Panc1 (cell line): ENCODE measurements at regions not wholly inside any gene's neighbourhood (a gene's known extent, or its start where the extent isn't known, plus 50 kb on each side); places are given as distances from the start of the nearest gene placed in this dataset.
A peak's percentile ranks its signal among the peaks of the same experiment; 100 is the strongest.

Source experiments
- ATAC-seq: fragments of 200-7000 bp; cut with Tn5 transposase; 2 replicates; pipeline ENCODE4 v1.9.1; 2020; ENCODE audit warnings: mild to moderate bottlenecking, moderate library complexity
- BruUV-seq: library from RNA; stranded (reverse); fragments of 400-500 nt; replicated peaks from 2 replicates; lab custom pipeline; 2021; lab: Mats Ljungman, UMichigan
- CTCF ChIA-PET: fragments of 300-600 bp; sonication (Branson Sonifier 250); formaldehyde crosslinking; loops from one replicate; lab custom pipeline; 2022; ENCODE audit warnings: antibody characterized with exemption; lab: Charles Lee
- POLR2A ChIA-PET: fragments of 300-600 bp; sonication (Branson Sonifier 250); formaldehyde crosslinking; loops from one replicate; lab custom pipeline; 2022; ENCODE audit warnings: antibody characterized with exemption; lab: Charles Lee
- DNase-seq: peaks from one replicate; pipeline ENCODE4 v3.0.0-alpha.2; 2010; ENCODE audit warnings: low read depth, low spot score
- H3K27ac ChIP-seq: 2 replicates; pipeline ENCODE4 v1.5.1; 2011; ENCODE audit warnings: mild to moderate bottlenecking, low read length, inconsistent platforms
- H3K27me3 ChIP-seq: fragments of 200-500 bp; sonication (Bioruptor generic); 2 replicates; pipeline ENCODE4 v1.6.0; 2014; ENCODE audit warnings: low read length, inconsistent platforms; ENCODE audit not compliant: control insufficient read depth, insufficient read depth
- H3K36me3 ChIP-seq: fragments of 200-500 bp; sonication (Bioruptor generic); 2 replicates; pipeline ENCODE4 v1.5.1; 2014; ENCODE audit warnings: inconsistent platforms, mild to moderate bottlenecking, low read length, moderate library complexity; ENCODE audit not compliant: control insufficient read depth, insufficient read depth
- H3K4me1 ChIP-seq: 2 replicates; pipeline ENCODE4 v1.5.1; 2011; ENCODE audit warnings: inconsistent platforms, mild to moderate bottlenecking, low read length, moderate library complexity; ENCODE audit not compliant: control insufficient read depth, insufficient read depth
- H3K4me3 ChIP-seq, 2 experiments: 2 replicates each; pipeline ENCODE4 v1.5.1; 2011 to 2012; ENCODE audit warnings: low read depth in 2 of 2, low read length in 2 of 2, mild to moderate bottlenecking in 2 of 2, inconsistent platforms in 1 of 2, moderate library complexity in 1 of 2
- H3K9me3 ChIP-seq: fragments of 200-500 bp; sonication (Bioruptor generic); 2 replicates; pipeline ENCODE4 v1.5.1; 2014; ENCODE audit warnings: low read depth, mild to moderate bottlenecking, inconsistent platforms, low read length, moderate library complexity; ENCODE audit not compliant: control insufficient read depth, insufficient read depth
- POLR2AphosphoS5 ChIP-seq: IDR thresholded peaks from 2 replicates; pipeline ENCODE4 v1.6.1; 2012; ENCODE audit warnings: mild to moderate bottlenecking, low read depth, low read length, moderate library complexity
- SIN3A ChIP-seq: IDR thresholded peaks from 2 replicates; pipeline ENCODE4 v1.6.1; 2012; ENCODE audit warnings: low read depth, mild to moderate bottlenecking, low read length, moderate library complexity, borderline replicate concordance; ENCODE audit not compliant: insufficient read depth
- TCF7L2 ChIP-seq: IDR thresholded peaks from 2 replicates; pipeline ENCODE4 v1.6.1; 2011; ENCODE audit warnings: mild to moderate bottlenecking, low read depth, low read length, inconsistent platforms
- in situ Hi-C: cut with HindIII; loops from 2 replicates; pipeline ENCODE4 v1.10.0; 2016; ENCODE audit warnings: low sequenced_read_pairs, low pct_unique_long_range_greater_than_20kb
- intact Hi-C: fragments of 100-400 bp; cut with micrococcal nuclease; formaldehyde crosslinking; loops from one replicate; pipeline ENCODE4 v1.10.0; 2022; ENCODE audit not compliant: unreplicated experiment
- TF ChIP-seq, protein P1 (sequence below), 2 experiments: IDR thresholded peaks; 2 replicates each; pipeline ENCODE4 v1.6.1; 2011 to 2012; ENCODE audit warnings: low read depth in 2 of 2, control low read depth in 1 of 2, low read length in 1 of 2, mild to moderate bottlenecking in 1 of 2, moderate library complexity in 1 of 2; ENCODE audit not compliant: insufficient read depth in 1 of 2
- TF ChIP-seq, protein P2 (sequence below): fragments of 450-650 bp; IDR thresholded peaks from 2 replicates; pipeline ENCODE4 v1.5.1; 2017; ENCODE audit warnings: mild to moderate bottlenecking

GRCh38 chr5:173512637-173513435 is 103.6 kb downstream of the BOD1 start:
- H3K27ac ChIP-seq = no peak overlapping the region
- no peak overlapping the region for H3K4me3 ChIP-seq
- ChIA-PET CTCF (no interaction called here), POLR2A (no interaction called here)
- no peaks in the 10 kb centered on the region for H3K9me3 ChIP-seq
- in situ Hi-C loops = no loop called here
- intact Hi-C loops = no loop called here
- TF ChIP-seq POLR2AphosphoS5 (no peak), TCF7L2 (0 out of 2 replicates have a peak, but pooled peaks have one; percentile 38)
- no peaks in the 10 kb centered on the region for H3K4me1 ChIP-seq
- H3K27me3 ChIP-seq = no peaks in the 10 kb centered on the region
- ATAC-seq (no peak; the same call in 1 of the 2 replicates), DNase-seq (no peak)
- no peaks in the 10 kb centered on the region for H3K36me3 ChIP-seq
- no TSS peak for BruUV-seq

GRCh38 chr5:173509060-173509459 is 107.4 kb downstream of the BOD1 start:
- ATAC-seq (no peak), DNase-seq (no peak)
- Histone ChIP-seq H3K27ac (no peak overlapping the region), H3K4me3 (no peak overlapping the region), H3K36me3 (no peaks in the 10 kb centered on the region), H3K9me3 (peaks cover 7% of the 10 kb centered on the region; the same call in 1 of the 2 replicates), H3K27me3 (no peaks in the 10 kb centered on the region), H3K4me1 (no peaks in the 10 kb centered on the region)
- intact Hi-C loops = no loop called here
- in situ Hi-C loops = no loop called here
- no TSS peak for BruUV-seq
- TF ChIP-seq TCF7L2 = no peak
- TF ChIP-seq, protein P1, sequence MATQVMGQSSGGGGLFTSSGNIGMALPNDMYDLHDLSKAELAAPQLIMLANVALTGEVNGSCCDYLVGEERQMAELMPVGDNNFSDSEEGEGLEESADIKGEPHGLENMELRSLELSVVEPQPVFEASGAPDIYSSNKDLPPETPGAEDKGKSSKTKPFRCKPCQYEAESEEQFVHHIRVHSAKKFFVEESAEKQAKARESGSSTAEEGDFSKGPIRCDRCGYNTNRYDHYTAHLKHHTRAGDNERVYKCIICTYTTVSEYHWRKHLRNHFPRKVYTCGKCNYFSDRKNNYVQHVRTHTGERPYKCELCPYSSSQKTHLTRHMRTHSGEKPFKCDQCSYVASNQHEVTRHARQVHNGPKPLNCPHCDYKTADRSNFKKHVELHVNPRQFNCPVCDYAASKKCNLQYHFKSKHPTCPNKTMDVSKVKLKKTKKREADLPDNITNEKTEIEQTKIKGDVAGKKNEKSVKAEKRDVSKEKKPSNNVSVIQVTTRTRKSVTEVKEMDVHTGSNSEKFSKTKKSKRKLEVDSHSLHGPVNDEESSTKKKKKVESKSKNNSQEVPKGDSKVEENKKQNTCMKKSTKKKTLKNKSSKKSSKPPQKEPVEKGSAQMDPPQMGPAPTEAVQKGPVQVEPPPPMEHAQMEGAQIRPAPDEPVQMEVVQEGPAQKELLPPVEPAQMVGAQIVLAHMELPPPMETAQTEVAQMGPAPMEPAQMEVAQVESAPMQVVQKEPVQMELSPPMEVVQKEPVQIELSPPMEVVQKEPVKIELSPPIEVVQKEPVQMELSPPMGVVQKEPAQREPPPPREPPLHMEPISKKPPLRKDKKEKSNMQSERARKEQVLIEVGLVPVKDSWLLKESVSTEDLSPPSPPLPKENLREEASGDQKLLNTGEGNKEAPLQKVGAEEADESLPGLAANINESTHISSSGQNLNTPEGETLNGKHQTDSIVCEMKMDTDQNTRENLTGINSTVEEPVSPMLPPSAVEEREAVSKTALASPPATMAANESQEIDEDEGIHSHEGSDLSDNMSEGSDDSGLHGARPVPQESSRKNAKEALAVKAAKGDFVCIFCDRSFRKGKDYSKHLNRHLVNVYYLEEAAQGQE (IDR thresholded peaks at IDR 0.05; ENCODE audit: insufficient read depth in 1 of 2, low read depth in 2 of 2, low read length in 1 of 2) = no peak
- POLR2A ChIA-PET = interaction anchor here (0.6 kb wide), 1 partner anchor 55 kb away, joined by 3 read pairs; no protein-coding TSS in a partner anchor
- CTCF ChIA-PET = no interaction called here

- Histone ChIP-seq H3K9me3 (peaks cover 7% of the 10 kb centered on the region; the same call in 1 of the 2 replicates), H3K27me3 (no peaks in the 10 kb centered on the region), H3K36me3 (no peaks in the 10 kb centered on the region), H3K4me1 (no peaks in the 10 kb centered on the region), H3K27ac (no peak overlapping the region), H3K4me3 (no peak overlapping the region)
- BruUV-seq = no TSS peak
- ChIA-PET CTCF (no interaction called here), POLR2A (no interaction called here)
- intact Hi-C loops = no loop called here
- in situ Hi-C loops = no loop called here
- no peak for ATAC-seq
- no peak for DNase-seq
- TF ChIP-seq, protein P2, sequence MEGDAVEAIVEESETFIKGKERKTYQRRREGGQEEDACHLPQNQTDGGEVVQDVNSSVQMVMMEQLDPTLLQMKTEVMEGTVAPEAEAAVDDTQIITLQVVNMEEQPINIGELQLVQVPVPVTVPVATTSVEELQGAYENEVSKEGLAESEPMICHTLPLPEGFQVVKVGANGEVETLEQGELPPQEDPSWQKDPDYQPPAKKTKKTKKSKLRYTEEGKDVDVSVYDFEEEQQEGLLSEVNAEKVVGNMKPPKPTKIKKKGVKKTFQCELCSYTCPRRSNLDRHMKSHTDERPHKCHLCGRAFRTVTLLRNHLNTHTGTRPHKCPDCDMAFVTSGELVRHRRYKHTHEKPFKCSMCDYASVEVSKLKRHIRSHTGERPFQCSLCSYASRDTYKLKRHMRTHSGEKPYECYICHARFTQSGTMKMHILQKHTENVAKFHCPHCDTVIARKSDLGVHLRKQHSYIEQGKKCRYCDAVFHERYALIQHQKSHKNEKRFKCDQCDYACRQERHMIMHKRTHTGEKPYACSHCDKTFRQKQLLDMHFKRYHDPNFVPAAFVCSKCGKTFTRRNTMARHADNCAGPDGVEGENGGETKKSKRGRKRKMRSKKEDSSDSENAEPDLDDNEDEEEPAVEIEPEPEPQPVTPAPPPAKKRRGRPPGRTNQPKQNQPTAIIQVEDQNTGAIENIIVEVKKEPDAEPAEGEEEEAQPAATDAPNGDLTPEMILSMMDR = no peak
- TF ChIP-seq TCF7L2 (no peak), SIN3A (no peak), POLR2AphosphoS5 (no peak)
- TF ChIP-seq, protein P1 (IDR thresholded peaks at IDR 0.05; ENCODE audit: insufficient read depth in 1 of 2, low read depth in 2 of 2, low read length in 1 of 2) = no peak
Observed at GRCh38 chr5:173507171-173507570, 109.3 kb downstream of the BOD1 start.
